ENCODE measurements at regions not wholly inside any gene's neighbourhood (a gene's known extent, or its start where the extent isn't known, plus 50 kb on each side); places are given as distances from the start of the nearest gene placed in this dataset.

- H3K27ac ChIP-seq = no peak overlapping the region
- no peak for TF ChIP-seq CTCF (conservative IDR thresholded peaks at IDR 0.05)
- TF ChIP-seq ZFX (IDR thresholded peaks at IDR 0.05) = no peak
Observed at GRCh38 chr12:25718081-25718731, 165.1 kb upstream of the LMNTD1 start.

- no peak overlapping the region for H3K27ac ChIP-seq
- TF ChIP-seq ZFX (IDR thresholded peaks at IDR 0.05) (no peak), CTCF (conservative IDR thresholded peaks at IDR 0.05) (no peak)
Observed at GRCh38 chr12:25719505-25719904, 166.4 kb upstream of the LMNTD1 start.

GRCh38 chr12:25723336-25723735 is 170.3 kb upstream of the LMNTD1 start:
- H3K27ac ChIP-seq = no peak overlapping the region
- no peak for TF ChIP-seq ZFX (IDR thresholded peaks at IDR 0.05)
- no peak for TF ChIP-seq CTCF (conservative IDR thresholded peaks at IDR 0.05)

GRCh38 chr12:25723921-25724491 is 170.9 kb upstream of the LMNTD1 start:
- H3K27ac ChIP-seq = no peak overlapping the region
- TF ChIP-seq ZFX (IDR thresholded peaks at IDR 0.05) (no peak), CTCF (conservative IDR thresholded peaks at IDR 0.05) (no peak)

GRCh38 chr12:25725470-25725869 is 172.4 kb upstream of the LMNTD1 start:
- H3K27ac ChIP-seq = no peak overlapping the region
- TF ChIP-seq CTCF (conservative IDR thresholded peaks at IDR 0.05) (no peak), ZFX (IDR thresholded peaks at IDR 0.05) (no peak)

- H3K27ac ChIP-seq = no peak overlapping the region
- TF ChIP-seq ZFX (IDR thresholded peaks at IDR 0.05) (no peak), CTCF (conservative IDR thresholded peaks at IDR 0.05) (no peak)
Observed at GRCh38 chr12:25725931-25726330, 172.8 kb upstream of the LMNTD1 start.

GRCh38 chr12:25728056-25728595 is 175.0 kb upstream of the LMNTD1 start:
- H3K27ac ChIP-seq = no peak overlapping the region
- TF ChIP-seq ZFX (IDR thresholded peaks at IDR 0.05) = no peak
- TF ChIP-seq CTCF (conservative IDR thresholded peaks at IDR 0.05) = no peak

Data from C4-2B (cell line).